HG03520 (cell line): ENCODE measurements at regions not wholly inside any gene's neighbourhood (a gene's known extent, or its start where the extent isn't known, plus 50 kb on each side); places are given as distances from the start of the nearest gene placed in this dataset.
"Not testable (repeated sequence)": the region's sequence is repeated elsewhere in the genome, so short reads cannot be mapped to it uniquely, and the experiment has no call there.

ENCODE experiments used
- ATAC-seq: cut with Tn5 transposase; IDR thresholded peaks from one replicate; pipeline ENCODE4 v1.9.1; 2021; ENCODE audit warnings: mild to moderate bottlenecking, moderate library complexity; ENCODE audit not compliant: unreplicated experiment

- no peak for ATAC-seq
Measured at GRCh38 chr9:110008663-110009062, 199.3 kb downstream of the C9orf152 start.

GRCh38 chr9:110011628-110012320, 196.2 kb downstream of the C9orf152 start:
- no peak for ATAC-seq

- ATAC-seq = no peak
Measured at GRCh38 chr9:110013064-110013463, 194.9 kb downstream of the C9orf152 start.

GRCh38 chr9:110015759-110016158, 192.2 kb downstream of the C9orf152 start:
- no peak for ATAC-seq

GRCh38 chr9:110016340-110016739, 191.6 kb downstream of the C9orf152 start:
- no peak for ATAC-seq

GRCh38 chr9:110020216-110020615, 187.7 kb downstream of the C9orf152 start:
- ATAC-seq = not testable (repeated sequence)

GRCh38 chr9:110021891-110022290, 186.1 kb downstream of the C9orf152 start:
- peak; percentile 94 for ATAC-seq

GRCh38 chr9:110023221-110023620, 184.7 kb downstream of the C9orf152 start:
- ATAC-seq = not testable (repeated sequence)

- ATAC-seq = no peak
Measured at GRCh38 chr9:110025551-110026170, 182.3 kb downstream of the C9orf152 start.

- ATAC-seq = no peak
Measured at GRCh38 chr9:110027671-110028081, 180.3 kb downstream of the C9orf152 start.

- no peak for ATAC-seq
Measured at GRCh38 chr9:110028271-110028670, 179.7 kb downstream of the C9orf152 start.

- ATAC-seq = no peak
Measured at GRCh38 chr9:110028676-110029075, 179.3 kb downstream of the C9orf152 start.

GRCh38 chr9:110029429-110029955, 178.5 kb downstream of the C9orf152 start:
- no peak for ATAC-seq

GRCh38 chr9:110029956-110030480, 177.9 kb downstream of the C9orf152 start:
- ATAC-seq = no peak

- ATAC-seq = no peak
Measured at GRCh38 chr9:110030632-110031031, 177.3 kb downstream of the C9orf152 start.

GRCh38 chr9:110031511-110032173, 176.3 kb downstream of the C9orf152 start:
- no peak for ATAC-seq

GRCh38 chr9:110032532-110032931, 175.4 kb downstream of the C9orf152 start:
- not testable (repeated sequence) for ATAC-seq

GRCh38 chr9:110033869-110034268, 174.1 kb downstream of the C9orf152 start:
- ATAC-seq = no peak

GRCh38 chr9:110036286-110036685, 171.7 kb downstream of the C9orf152 start:
- ATAC-seq = no peak

- ATAC-seq = no peak
Measured at GRCh38 chr9:110040788-110041187, 167.2 kb downstream of the C9orf152 start.

- ATAC-seq = no peak
Measured at GRCh38 chr9:110041452-110041851, 166.5 kb downstream of the C9orf152 start.
